GM18520 (cell line): ENCODE measurements at regions not wholly inside any gene's neighbourhood (a gene's known extent, or its start where the extent isn't known, plus 50 kb on each side); places are given as distances from the start of the nearest gene placed in this dataset.

Experiments
- ATAC-seq: cut with Tn5 transposase; IDR thresholded peaks from one replicate; pipeline ENCODE4 v1.9.1; 2021; ENCODE audit not compliant: unreplicated experiment

- ATAC-seq = no peak
Measured at GRCh38 chr4:188811121-188811520, 671.9 kb downstream of the TRIML1 start.

- no peak for ATAC-seq
Measured at GRCh38 chr4:188812644-188813043, 673.4 kb downstream of the TRIML1 start.

GRCh38 chr4:188818300-188818699 is 679.1 kb downstream of the TRIML1 start:
- no peak for ATAC-seq

- ATAC-seq = no peak
Measured at GRCh38 chr4:188819233-188819632, 680.0 kb downstream of the TRIML1 start.

GRCh38 chr4:188821500-188821899 is 682.3 kb downstream of the TRIML1 start:
- ATAC-seq = no peak

- ATAC-seq = no peak
Measured at GRCh38 chr4:188822698-188823097, 683.5 kb downstream of the TRIML1 start.

- ATAC-seq = no peak
Measured at GRCh38 chr4:188824553-188824952, 685.3 kb downstream of the TRIML1 start.

- no peak for ATAC-seq
Measured at GRCh38 chr4:188826393-188826792, 687.2 kb downstream of the TRIML1 start.

GRCh38 chr4:188839704-188840103 is 700.5 kb downstream of the TRIML1 start:
- ATAC-seq = no peak

GRCh38 chr4:188841523-188841922 is 702.3 kb downstream of the TRIML1 start:
- no peak for ATAC-seq

- ATAC-seq = no peak
Measured at GRCh38 chr4:188854436-188854835, 715.2 kb downstream of the TRIML1 start.

GRCh38 chr4:188858696-188859095 is 719.5 kb downstream of the TRIML1 start:
- no peak for ATAC-seq

GRCh38 chr4:188864741-188865140 is 725.5 kb downstream of the TRIML1 start:
- no peak for ATAC-seq

GRCh38 chr4:188867796-188868195 is 728.6 kb downstream of the TRIML1 start:
- ATAC-seq = no peak

- ATAC-seq = no peak
Measured at GRCh38 chr4:188869581-188869980, 730.3 kb downstream of the TRIML1 start.

- ATAC-seq = no peak
Measured at GRCh38 chr4:188872809-188873208, 733.6 kb downstream of the TRIML1 start.

- no peak for ATAC-seq
Measured at GRCh38 chr4:188876881-188877280, 737.6 kb downstream of the TRIML1 start.

- no peak for ATAC-seq
Measured at GRCh38 chr4:188879598-188879997, 740.4 kb downstream of the TRIML1 start.

- ATAC-seq = no peak
Measured at GRCh38 chr4:188887905-188888304, 748.7 kb downstream of the TRIML1 start.

GRCh38 chr4:188892837-188893236 is 753.6 kb downstream of the TRIML1 start:
- no peak for ATAC-seq

- no peak for ATAC-seq
Measured at GRCh38 chr4:188903986-188904385, 764.7 kb downstream of the TRIML1 start.

- ATAC-seq = no peak
Measured at GRCh38 chr4:188904617-188905016, 765.4 kb downstream of the TRIML1 start.

GRCh38 chr4:188905248-188905647 is 766.0 kb downstream of the TRIML1 start:
- ATAC-seq = no peak

- ATAC-seq = no peak
Measured at GRCh38 chr4:188911199-188911598, 772.0 kb downstream of the TRIML1 start.
